ENCODE measurements at regions not wholly inside any gene's neighbourhood (a gene's known extent, or its start where the extent isn't known, plus 50 kb on each side); places are given as distances from the start of the nearest gene placed in this dataset.

GRCh38 chrX:4844376-4844775 lies 1130.9 kb upstream of the PRKX start:
- no peaks in the 10 kb centered on the region for H3K36me3 Mint-ChIP-seq
- no peak for DNase-seq (ENCODE audit: low spot score in 2 of 2, unreplicated experiment in 2 of 2)
- H3K27me3 Mint-ChIP-seq (ENCODE audit: low read depth): no peaks in the 10 kb centered on the region
- H3K4me3 Mint-ChIP-seq: no peak overlapping the region
- TF ChIP-seq, protein P1, sequence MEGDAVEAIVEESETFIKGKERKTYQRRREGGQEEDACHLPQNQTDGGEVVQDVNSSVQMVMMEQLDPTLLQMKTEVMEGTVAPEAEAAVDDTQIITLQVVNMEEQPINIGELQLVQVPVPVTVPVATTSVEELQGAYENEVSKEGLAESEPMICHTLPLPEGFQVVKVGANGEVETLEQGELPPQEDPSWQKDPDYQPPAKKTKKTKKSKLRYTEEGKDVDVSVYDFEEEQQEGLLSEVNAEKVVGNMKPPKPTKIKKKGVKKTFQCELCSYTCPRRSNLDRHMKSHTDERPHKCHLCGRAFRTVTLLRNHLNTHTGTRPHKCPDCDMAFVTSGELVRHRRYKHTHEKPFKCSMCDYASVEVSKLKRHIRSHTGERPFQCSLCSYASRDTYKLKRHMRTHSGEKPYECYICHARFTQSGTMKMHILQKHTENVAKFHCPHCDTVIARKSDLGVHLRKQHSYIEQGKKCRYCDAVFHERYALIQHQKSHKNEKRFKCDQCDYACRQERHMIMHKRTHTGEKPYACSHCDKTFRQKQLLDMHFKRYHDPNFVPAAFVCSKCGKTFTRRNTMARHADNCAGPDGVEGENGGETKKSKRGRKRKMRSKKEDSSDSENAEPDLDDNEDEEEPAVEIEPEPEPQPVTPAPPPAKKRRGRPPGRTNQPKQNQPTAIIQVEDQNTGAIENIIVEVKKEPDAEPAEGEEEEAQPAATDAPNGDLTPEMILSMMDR (IDR thresholded peaks at IDR 0.05; ENCODE audit: unreplicated experiment): no peak
- H3K4me1 Mint-ChIP-seq: peaks cover 6% of the 10 kb centered on the region
- H3K27ac Mint-ChIP-seq: no peak overlapping the region
- peaks cover 12% of the 10 kb centered on the region for H3K9me3 Mint-ChIP-seq

DNA sequence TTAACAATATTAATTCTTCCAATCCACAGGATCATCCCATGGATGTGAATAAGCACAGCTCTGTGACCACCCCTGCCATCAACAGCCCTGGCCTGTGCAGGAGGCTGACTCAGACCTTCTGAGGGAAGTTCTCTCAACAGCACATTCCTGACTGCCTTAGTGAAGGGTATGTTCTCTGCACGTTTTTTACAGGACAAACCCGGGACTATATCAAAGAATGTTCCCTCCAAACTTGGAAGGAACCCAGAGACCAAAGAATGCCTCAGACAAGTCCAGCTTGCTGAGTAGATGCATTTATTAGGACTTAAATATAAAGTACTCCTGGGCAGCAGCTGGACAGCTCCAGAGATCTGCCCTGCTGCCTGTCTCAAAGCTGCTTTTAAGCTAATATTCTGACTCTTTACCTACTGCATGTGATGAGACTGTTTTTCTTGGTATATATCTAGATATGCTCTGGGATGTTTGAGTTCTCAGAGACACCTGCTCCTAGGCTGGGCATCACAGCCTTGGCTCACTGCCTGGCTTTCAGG lies 1127.8 kb upstream of the PRKX start:
- Mint-ChIP-seq H3K36me3 (no peaks in the 10 kb centered on the region), H3K27ac (no peak overlapping the region), H3K4me3 (no peak overlapping the region), H3K9me3 (peaks cover 7% of the 10 kb centered on the region), H3K4me1 (peaks cover 6% of the 10 kb centered on the region), H3K27me3 (ENCODE audit: low read depth) (no peaks in the 10 kb centered on the region)
- TF ChIP-seq, protein P1 (IDR thresholded peaks at IDR 0.05; ENCODE audit: unreplicated experiment): no peak
- no peak for DNase-seq (ENCODE audit: low spot score in 2 of 2, unreplicated experiment in 2 of 2)

GRCh38 chrX:4831574-4831973 lies 1118.1 kb upstream of the PRKX start:
- H3K9me3 Mint-ChIP-seq: peaks cover 17% of the 10 kb centered on the region
- H3K36me3 Mint-ChIP-seq: no peaks in the 10 kb centered on the region
- TF ChIP-seq, protein P1 (IDR thresholded peaks at IDR 0.05; ENCODE audit: unreplicated experiment): no peak
- H3K27me3 Mint-ChIP-seq (ENCODE audit: low read depth): no peaks in the 10 kb centered on the region
- H3K27ac Mint-ChIP-seq: no peak overlapping the region
- no peak for DNase-seq (ENCODE audit: low spot score in 2 of 2, unreplicated experiment in 2 of 2)
- H3K4me3 Mint-ChIP-seq: no peak overlapping the region
- peaks cover 10% of the 10 kb centered on the region for H3K4me1 Mint-ChIP-seq

- Mint-ChIP-seq H3K4me3 (no peak overlapping the region), H3K27ac (peak overlapping the region; percentile 35), H3K4me1 (peaks cover 10% of the 10 kb centered on the region), H3K27me3 (ENCODE audit: low read depth) (no peaks in the 10 kb centered on the region), H3K9me3 (peaks cover 16% of the 10 kb centered on the region), H3K36me3 (no peaks in the 10 kb centered on the region)
- DNase-seq (ENCODE audit: low spot score in 2 of 2, unreplicated experiment in 2 of 2): no peak
- TF ChIP-seq, protein P1 (IDR thresholded peaks at IDR 0.05; ENCODE audit: unreplicated experiment): no peak
These were observed 1117.6 kb upstream of the PRKX start for GRCh38 chrX:4830880-4831557.

DNA sequence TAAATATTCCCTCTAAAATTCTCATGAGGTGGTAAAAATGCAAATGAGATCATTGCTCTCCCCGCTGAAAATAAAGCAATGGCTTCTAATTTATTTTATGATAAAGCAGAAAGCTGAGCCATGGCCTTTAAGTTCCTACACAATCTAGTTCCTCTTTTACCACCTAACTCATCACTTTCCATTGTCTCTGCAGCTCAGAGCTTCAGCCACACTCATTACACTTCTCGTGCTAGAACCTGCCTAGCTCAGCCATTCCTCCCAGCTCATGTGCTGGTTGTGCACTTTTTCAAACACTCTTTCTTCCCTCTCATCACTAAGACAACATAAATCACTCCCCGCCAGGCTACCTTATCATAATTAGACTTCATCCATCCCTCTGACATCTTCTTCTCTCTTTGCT lies 1112.1 kb upstream of the PRKX start:
- peaks cover 3% of the 10 kb centered on the region for H3K4me1 Mint-ChIP-seq
- no peak overlapping the region for H3K4me3 Mint-ChIP-seq
- no peak for DNase-seq (ENCODE audit: low spot score in 2 of 2, unreplicated experiment in 2 of 2)
- no peaks in the 10 kb centered on the region for H3K27me3 Mint-ChIP-seq (ENCODE audit: low read depth)
- no peaks in the 10 kb centered on the region for H3K36me3 Mint-ChIP-seq
- no peak overlapping the region for H3K27ac Mint-ChIP-seq
- peaks cover 7% of the 10 kb centered on the region for H3K9me3 Mint-ChIP-seq
- TF ChIP-seq, protein P1 (IDR thresholded peaks at IDR 0.05; ENCODE audit: unreplicated experiment): no peak
